Glutamatergic neuron (in vitro differentiated cells): ENCODE measurements at regions not wholly inside any gene's neighbourhood (a gene's known extent, or its start where the extent isn't known, plus 50 kb on each side); places are given as distances from the start of the nearest gene placed in this dataset.

ENCODE experiments used
- DNase-seq: peaks from one replicate; pipeline ENCODE4 v3.0.0; 2022
- H3K27ac Mint-ChIP-seq: one replicate; pipeline ENCODE4 v1.8.0; 2020; ENCODE audit warnings: mild to moderate bottlenecking, mixed read lengths, inconsistent platforms; ENCODE audit not compliant: unreplicated experiment
- H3K27me3 Mint-ChIP-seq: one replicate; pipeline ENCODE4 v1.8.0; 2020; ENCODE audit warnings: mild to moderate bottlenecking, moderate library complexity, mixed read lengths, inconsistent platforms; ENCODE audit not compliant: unreplicated experiment
- H3K36me3 Mint-ChIP-seq: one replicate; pipeline ENCODE4 v1.8.0; 2020; ENCODE audit warnings: mild to moderate bottlenecking, mixed read lengths, inconsistent platforms; ENCODE audit not compliant: unreplicated experiment
- H3K4me1 Mint-ChIP-seq: one replicate; pipeline ENCODE4 v1.8.0; 2020; ENCODE audit warnings: mild to moderate bottlenecking, low read depth, mixed read lengths, inconsistent platforms; ENCODE audit not compliant: unreplicated experiment
- H3K4me3 Mint-ChIP-seq: one replicate; pipeline ENCODE4 v1.8.0; 2020; ENCODE audit warnings: mild to moderate bottlenecking, mixed read lengths, inconsistent platforms; ENCODE audit not compliant: unreplicated experiment
- H3K9me3 Mint-ChIP-seq: one replicate; pipeline ENCODE4 v1.8.0; 2020; ENCODE audit warnings: mild to moderate bottlenecking, moderate library complexity, mixed read lengths, inconsistent platforms; ENCODE audit not compliant: unreplicated experiment
- CTCF ChIP-seq: fragments of 200-600 bp; sonication (generic); IDR thresholded peaks from one replicate; pipeline ENCODE4 v1.5.0; 2021; ENCODE audit not compliant: partially characterized antibody, unreplicated experiment

- Mint-ChIP-seq H3K9me3 (no peaks in the 10 kb centered on the region), H3K4me3 (no peak overlapping the region), H3K36me3 (no peaks in the 10 kb centered on the region), H3K27ac (no peak overlapping the region), H3K27me3 (peaks cover 2% of the 10 kb centered on the region), H3K4me1 (no peaks in the 10 kb centered on the region)
- DNase-seq, result no peak
- no peak for TF ChIP-seq CTCF
These were observed 164.2 kb downstream of the CCER1 start for GRCh38 chr12:90790747-90791146.

GRCh38 chr12:90773491-90773890 is 181.5 kb downstream of the CCER1 start:
- no peak overlapping the region for H3K4me3 Mint-ChIP-seq
- H3K9me3 Mint-ChIP-seq, result no peaks in the 10 kb centered on the region
- H3K27me3 Mint-ChIP-seq, result no peaks in the 10 kb centered on the region
- no peak for TF ChIP-seq CTCF
- H3K4me1 Mint-ChIP-seq, result no peaks in the 10 kb centered on the region
- no peak for DNase-seq
- H3K36me3 Mint-ChIP-seq, result no peaks in the 10 kb centered on the region
- no peak overlapping the region for H3K27ac Mint-ChIP-seq

GRCh38 chr12:90770861-90771260 is 184.1 kb downstream of the CCER1 start:
- TF ChIP-seq CTCF, result no peak
- DNase-seq, result no peak
- Mint-ChIP-seq H3K27ac (no peak overlapping the region), H3K27me3 (no peaks in the 10 kb centered on the region), H3K36me3 (no peaks in the 10 kb centered on the region), H3K4me1 (no peaks in the 10 kb centered on the region), H3K9me3 (no peaks in the 10 kb centered on the region), H3K4me3 (no peak overlapping the region)

- Mint-ChIP-seq H3K27me3 (no peaks in the 10 kb centered on the region), H3K36me3 (no peaks in the 10 kb centered on the region), H3K4me1 (no peaks in the 10 kb centered on the region), H3K4me3 (no peak overlapping the region), H3K9me3 (no peaks in the 10 kb centered on the region), H3K27ac (no peak overlapping the region)
- TF ChIP-seq CTCF, result no peak
- no peak for DNase-seq
These were observed 197.0 kb downstream of the CCER1 start for GRCh38 chr12:90757957-90758356.

- H3K9me3 Mint-ChIP-seq, result peaks cover 2% of the 10 kb centered on the region
- no peaks in the 10 kb centered on the region for H3K36me3 Mint-ChIP-seq
- H3K4me3 Mint-ChIP-seq, result no peak overlapping the region
- peaks cover 3% of the 10 kb centered on the region for H3K27me3 Mint-ChIP-seq
- DNase-seq, result no peak
- peaks cover 12% of the 10 kb centered on the region for H3K4me1 Mint-ChIP-seq
- no peak overlapping the region for H3K27ac Mint-ChIP-seq
- no peak for TF ChIP-seq CTCF
These were observed 209.8 kb downstream of the CCER1 start for GRCh38 chr12:90745211-90745610.
